ENCODE measurements at regions not wholly inside any gene's neighbourhood (a gene's known extent, or its start where the extent isn't known, plus 50 kb on each side); places are given as distances from the start of the nearest gene placed in this dataset.

DNA sequence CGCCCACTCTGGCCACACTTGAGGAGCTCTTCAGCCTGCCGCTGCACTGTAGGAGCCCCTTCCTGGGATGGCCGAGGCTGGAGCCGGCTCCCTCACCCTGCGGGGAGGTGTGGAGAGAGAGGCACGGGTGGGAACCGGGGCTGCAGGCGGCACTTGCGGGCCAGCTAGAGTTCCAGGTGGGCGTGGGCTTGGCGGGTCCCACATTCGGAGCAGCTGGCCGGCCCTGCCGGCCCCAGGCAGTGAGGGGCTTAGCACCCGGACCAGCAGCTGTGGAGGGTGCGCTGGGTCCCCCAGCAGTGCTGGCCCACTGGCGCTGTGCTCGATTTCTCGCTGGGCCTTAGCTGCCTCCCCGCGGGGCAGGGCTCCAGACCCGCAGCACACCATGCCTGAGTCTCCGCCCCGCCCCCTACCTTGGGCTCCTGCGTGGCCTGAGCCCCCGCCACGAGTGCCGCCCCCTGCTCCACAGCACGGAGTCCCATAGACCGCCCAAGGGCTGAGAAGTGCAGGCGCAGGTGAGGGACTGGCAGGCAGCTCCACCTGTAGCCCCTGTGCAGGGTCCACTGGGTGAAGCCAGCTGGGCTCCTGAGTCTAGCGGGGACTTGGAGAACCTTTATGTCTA is 71.9 kb downstream of the IL12A start:
- TF ChIP-seq, protein P1, sequence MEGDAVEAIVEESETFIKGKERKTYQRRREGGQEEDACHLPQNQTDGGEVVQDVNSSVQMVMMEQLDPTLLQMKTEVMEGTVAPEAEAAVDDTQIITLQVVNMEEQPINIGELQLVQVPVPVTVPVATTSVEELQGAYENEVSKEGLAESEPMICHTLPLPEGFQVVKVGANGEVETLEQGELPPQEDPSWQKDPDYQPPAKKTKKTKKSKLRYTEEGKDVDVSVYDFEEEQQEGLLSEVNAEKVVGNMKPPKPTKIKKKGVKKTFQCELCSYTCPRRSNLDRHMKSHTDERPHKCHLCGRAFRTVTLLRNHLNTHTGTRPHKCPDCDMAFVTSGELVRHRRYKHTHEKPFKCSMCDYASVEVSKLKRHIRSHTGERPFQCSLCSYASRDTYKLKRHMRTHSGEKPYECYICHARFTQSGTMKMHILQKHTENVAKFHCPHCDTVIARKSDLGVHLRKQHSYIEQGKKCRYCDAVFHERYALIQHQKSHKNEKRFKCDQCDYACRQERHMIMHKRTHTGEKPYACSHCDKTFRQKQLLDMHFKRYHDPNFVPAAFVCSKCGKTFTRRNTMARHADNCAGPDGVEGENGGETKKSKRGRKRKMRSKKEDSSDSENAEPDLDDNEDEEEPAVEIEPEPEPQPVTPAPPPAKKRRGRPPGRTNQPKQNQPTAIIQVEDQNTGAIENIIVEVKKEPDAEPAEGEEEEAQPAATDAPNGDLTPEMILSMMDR (IDR thresholded peaks at IDR 0.05) = no peak
- no peak overlapping the region for H3K4me3 Mint-ChIP-seq
- intact Hi-C loops (cut with micrococcal nuclease) = no loop called here
- Histone ChIP-seq H3K27ac (ENCODE audit: low read depth in 1 of 2, low read length in 2 of 2) (no peak overlapping the region), H3K4me1 (ENCODE audit: control insufficient read depth in 1 of 2, insufficient read depth in 2 of 2, low read length in 2 of 2) (no peaks in the 10 kb centered on the region), H3K27me3 (ENCODE audit: control insufficient read depth in 2 of 2, insufficient read depth in 2 of 2, low read length in 2 of 2) (no peaks in the 10 kb centered on the region), H3K4me2 (replicated peaks; ENCODE audit: extremely low read depth, low read length, poor library complexity, severe bottlenecking) (no peak overlapping the region), H2AFZ (ENCODE audit: insufficient read depth, low read depth, low read length, poor library complexity, severe bottlenecking) (no peak overlapping the region), H3K79me2 (ENCODE audit: insufficient read depth, low read length) (no peaks in the 10 kb centered on the region), H3K4me3 (replicated peaks in 1 of 3; ENCODE audit: low read depth in 2 of 3, low read length in 3 of 3) (no peak overlapping the region), H3K9me3 (replicated peaks in 1 of 2; ENCODE audit: control insufficient read depth in 1 of 2, insufficient read depth in 1 of 2, low read length in 2 of 2) (peaks cover 0 to 14% of the 10 kb centered on the region in 2 donors), H3K9ac (ENCODE audit: insufficient read depth, low read length, poor library complexity, severe bottlenecking) (no peak overlapping the region), H4K20me1 (ENCODE audit: insufficient read depth, low read length) (no peaks in the 10 kb centered on the region), H3K36me3 (replicated peaks in 1 of 2; ENCODE audit: control insufficient read depth in 1 of 2, insufficient read depth in 2 of 2, low read length in 2 of 2) (no peaks in the 10 kb centered on the region)
- no peak overlapping the region for H3K27ac Mint-ChIP-seq
- peaks cover 0 to 1% (median 0%) of the 10 kb centered on the region in 3 donors for H3K27me3 Mint-ChIP-seq (ENCODE audit: low read depth in 3 of 3)
- WGBS (ENCODE audit: insufficient coverage) = 95% methylated on average over 30 of the region's 32 CpGs
- H3K36me3 Mint-ChIP-seq = no peaks in the 10 kb centered on the region
- no peak for DNase-seq
- peaks cover 3 to 9% (median 6%) of the 10 kb centered on the region in 7 donors for H3K9me3 Mint-ChIP-seq
- peaks cover 1% of the 10 kb centered on the region for H3K4me1 Mint-ChIP-seq

DNA sequence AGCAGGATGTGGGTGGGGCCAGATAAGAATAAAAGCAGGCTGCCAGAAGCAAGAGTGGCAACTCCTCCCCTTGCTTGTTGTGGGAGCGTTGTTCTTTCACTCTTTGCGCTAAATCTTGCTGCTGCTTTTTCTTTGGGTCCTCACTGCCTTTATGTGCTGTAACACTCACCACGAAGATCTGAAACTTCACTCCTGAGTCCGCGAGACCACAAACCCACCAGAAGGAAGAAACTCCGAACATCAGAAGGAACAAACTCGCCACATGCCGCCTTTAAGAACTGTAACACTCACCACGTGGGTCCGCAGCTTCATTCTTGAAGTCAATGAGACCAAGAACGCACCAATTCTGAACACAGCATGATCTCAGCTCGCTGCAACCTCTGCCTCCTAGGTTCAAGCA is 72.9 kb downstream of the IL12A start:
- Histone ChIP-seq H3K9me3 (replicated peaks in 1 of 2; ENCODE audit: control insufficient read depth in 1 of 2, insufficient read depth in 1 of 2, low read length in 2 of 2) (peaks cover 0 to 14% of the 10 kb centered on the region in 2 donors), H3K79me2 (ENCODE audit: insufficient read depth, low read length) (no peaks in the 10 kb centered on the region), H3K9ac (ENCODE audit: insufficient read depth, low read length, poor library complexity, severe bottlenecking) (no peak overlapping the region), H3K27ac (ENCODE audit: low read depth in 1 of 2, low read length in 2 of 2) (no peak overlapping the region), H3K4me3 (replicated peaks in 1 of 3; ENCODE audit: low read depth in 2 of 3, low read length in 3 of 3) (no peak overlapping the region), H3K27me3 (ENCODE audit: control insufficient read depth in 2 of 2, insufficient read depth in 2 of 2, low read length in 2 of 2) (no peaks in the 10 kb centered on the region), H2AFZ (ENCODE audit: insufficient read depth, low read depth, low read length, poor library complexity, severe bottlenecking) (no peak overlapping the region), H3K4me1 (ENCODE audit: control insufficient read depth in 1 of 2, insufficient read depth in 2 of 2, low read length in 2 of 2) (no peaks in the 10 kb centered on the region), H4K20me1 (ENCODE audit: insufficient read depth, low read length) (no peaks in the 10 kb centered on the region), H3K36me3 (replicated peaks in 1 of 2; ENCODE audit: control insufficient read depth in 1 of 2, insufficient read depth in 2 of 2, low read length in 2 of 2) (no peaks in the 10 kb centered on the region), H3K4me2 (replicated peaks; ENCODE audit: extremely low read depth, low read length, poor library complexity, severe bottlenecking) (no peak overlapping the region)
- Mint-ChIP-seq H3K36me3 (no peaks in the 10 kb centered on the region), H3K9me3 (peaks cover 3 to 9% (median 6%) of the 10 kb centered on the region in 7 donors), H3K4me3 (peak overlapping the region in 1 of 2 donors; percentile 40), H3K27me3 (ENCODE audit: low read depth in 3 of 3) (peaks cover 0 to 1% (median 0%) of the 10 kb centered on the region in 3 donors), H3K27ac (peak overlapping the region in 2 of 7 donors; percentile 10 to 11), H3K4me1 (peaks cover 1% of the 10 kb centered on the region)
- no peak for DNase-seq
- intact Hi-C loops (cut with micrococcal nuclease) = no loop called here
- TF ChIP-seq, protein P1 (IDR thresholded peaks at IDR 0.05) = no peak
- WGBS (ENCODE audit: insufficient coverage) = 34% methylated on average over 11 of the region's 12 CpGs
